ENCODE measurements at regions not wholly inside any gene's neighbourhood (a gene's known extent, or its start where the extent isn't known, plus 50 kb on each side); places are given as distances from the start of the nearest gene placed in this dataset.
A peak's percentile ranks its signal among the peaks of the same experiment; 100 is the strongest.

- Mint-ChIP-seq H3K27ac (peak overlapping the region; percentile 22 to 95 (median 89); a peak in 4 of 7 replicates), H3K4me3 (no peak overlapping the region), H3K36me3 (ENCODE audit: insufficient read depth in 1 of 3, low read depth in 3 of 3) (peaks cover 5 to 10% (median 6%) of the 10 kb centered on the region in 3 experiments; a peak in 6 of 7 replicates), H3K4me1 (peaks cover 72 to 89% of the 10 kb centered on the region in 2 experiments), H3K27me3 (ENCODE audit: low read depth) (no peaks in the 10 kb centered on the region), H3K9me3 (no peaks in the 10 kb centered on the region; a peak in 1 of 5 replicates)
- Histone ChIP-seq H2BK20ac (ENCODE audit: low read depth, low read length, poor library complexity, severe bottlenecking) (no peak overlapping the region), H4K5ac (ENCODE audit: insufficient read length, low read depth, low read length) (no peak overlapping the region), H3K27me3 (ENCODE audit: insufficient read depth, low read length) (no peaks in the 10 kb centered on the region), H3K79me2 (ENCODE audit: insufficient read depth, low read length) (peaks cover 15% of the 10 kb centered on the region; the same call in 1 of the 2 replicates), H4K20me1 (ENCODE audit: control insufficient read depth, insufficient read depth, insufficient read length) (peaks cover 2% of the 10 kb centered on the region), H2AK5ac (ENCODE audit: insufficient read length, low read length) (no peak overlapping the region), H3K4me1 (ENCODE audit: insufficient read depth, low read length) (peaks cover 4% of the 10 kb centered on the region; the same call in 1 of the 2 replicates), H3K4me2 (ENCODE audit: insufficient read depth, insufficient read length, low read length) (no peak overlapping the region), H2BK5ac (ENCODE audit: insufficient read length, low read length) (no peak overlapping the region), H4K8ac (replicated peaks; ENCODE audit: insufficient read length, low read depth, low read length) (no peak overlapping the region), H3K14ac (ENCODE audit: insufficient read depth, low read length) (peak overlapping the region; percentile 5; the same call in 1 of the 2 replicates), H2BK12ac (ENCODE audit: insufficient read length, low read depth, low read length) (no peak overlapping the region), H3T11ph (ENCODE audit: low read length) (no peak overlapping the region), H3K4ac (ENCODE audit: low read depth, low read length) (no peak overlapping the region), H2BK120ac (ENCODE audit: low read depth, low read length, poor library complexity, severe bottlenecking) (no peak overlapping the region), H3K27ac (ENCODE audit: insufficient read length, low read depth, low read length) (no peak overlapping the region), H3K18ac (ENCODE audit: insufficient read length, low read depth, low read length) (no peak overlapping the region), H3K9me3 (ENCODE audit: control insufficient read depth, low read depth, low read length) (no peaks in the 10 kb centered on the region), H3K79me1 (ENCODE audit: insufficient read depth, low read depth, low read length, poor library complexity, severe bottlenecking) (peaks cover 3% of the 10 kb centered on the region), H3K9ac (ENCODE audit: extremely low read depth, insufficient read length, low read length) (no peak overlapping the region), H4K91ac (ENCODE audit: insufficient read length, low read depth, low read length) (no peak overlapping the region), H2BK15ac (ENCODE audit: low read depth, low read length) (no peak overlapping the region), H3K23me2 (ENCODE audit: insufficient read length, low read depth, low read length, poor library complexity, severe bottlenecking) (no peaks in the 10 kb centered on the region), H2AFZ (ENCODE audit: low read length) (no peak overlapping the region), H3K56ac (ENCODE audit: insufficient read length, low read depth, low read length) (no peak overlapping the region), H3K23ac (ENCODE audit: insufficient read length, low read depth, low read length) (no peak overlapping the region)
- TF ChIP-seq, protein P1, sequence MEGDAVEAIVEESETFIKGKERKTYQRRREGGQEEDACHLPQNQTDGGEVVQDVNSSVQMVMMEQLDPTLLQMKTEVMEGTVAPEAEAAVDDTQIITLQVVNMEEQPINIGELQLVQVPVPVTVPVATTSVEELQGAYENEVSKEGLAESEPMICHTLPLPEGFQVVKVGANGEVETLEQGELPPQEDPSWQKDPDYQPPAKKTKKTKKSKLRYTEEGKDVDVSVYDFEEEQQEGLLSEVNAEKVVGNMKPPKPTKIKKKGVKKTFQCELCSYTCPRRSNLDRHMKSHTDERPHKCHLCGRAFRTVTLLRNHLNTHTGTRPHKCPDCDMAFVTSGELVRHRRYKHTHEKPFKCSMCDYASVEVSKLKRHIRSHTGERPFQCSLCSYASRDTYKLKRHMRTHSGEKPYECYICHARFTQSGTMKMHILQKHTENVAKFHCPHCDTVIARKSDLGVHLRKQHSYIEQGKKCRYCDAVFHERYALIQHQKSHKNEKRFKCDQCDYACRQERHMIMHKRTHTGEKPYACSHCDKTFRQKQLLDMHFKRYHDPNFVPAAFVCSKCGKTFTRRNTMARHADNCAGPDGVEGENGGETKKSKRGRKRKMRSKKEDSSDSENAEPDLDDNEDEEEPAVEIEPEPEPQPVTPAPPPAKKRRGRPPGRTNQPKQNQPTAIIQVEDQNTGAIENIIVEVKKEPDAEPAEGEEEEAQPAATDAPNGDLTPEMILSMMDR (conservative IDR thresholded peaks at IDR 0.05): no peak
- WGBS (ENCODE audit: extremely low coverage, insufficient read length, low lambda C conversion rate): no CpG with 5 or more reads among the region's 1 CpG
- no peak for DNase-seq
Observed at GRCh38 chr12:124509300-124509675, 58.1 kb downstream of the NCOR2 start.

Measured in H9 (cell line).